Neural cell (in vitro differentiated cells): ENCODE measurements at regions not wholly inside any gene's neighbourhood (a gene's known extent, or its start where the extent isn't known, plus 50 kb on each side); places are given as distances from the start of the nearest gene placed in this dataset.
"Not testable (repeated sequence)": the region's sequence is repeated elsewhere in the genome, so short reads cannot be mapped to it uniquely, and the experiment has no call there.

Experiments
- H2AFZ ChIP-seq: fragments of 200-600, 300-800 bp; sonication (generic), shearing (Covaris generic); 2 replicates; pipeline ENCODE4 v1.6.0; 2014; ENCODE audit warnings: low read depth, mild to moderate bottlenecking, antibody characterized with exemption, low read length, moderate library complexity
- H3F3A ChIP-seq: fragments of 200-600 bp; shearing (Covaris generic); 2 replicates; pipeline ENCODE4 v1.6.1; 2016; ENCODE audit warnings: mild to moderate bottlenecking, moderate library complexity, mixed read lengths, antibody characterized with exemption, low read length; ENCODE audit not compliant: insufficient read depth, poor library complexity, severe bottlenecking
- H3K27ac ChIP-seq: fragments of 200-600, 300-800 bp; sonication (generic), shearing (Covaris generic); 2 replicates; pipeline ENCODE4 v1.5.1; 2014; ENCODE audit warnings: mild to moderate bottlenecking, low read length, moderate library complexity
- H3K27me3 ChIP-seq: fragments of 300-800, 200-600 bp; sonication (generic), shearing (Covaris generic); 2 replicates; pipeline ENCODE4 v1.6.0; 2014; ENCODE audit warnings: mild to moderate bottlenecking, low read depth, low read length, moderate library complexity; ENCODE audit not compliant: insufficient read depth
- H3K36me3 ChIP-seq: fragments of 300-800, 200-600 bp; sonication (generic), shearing (Covaris generic); 2 replicates; pipeline ENCODE4 v1.5.1; 2014; ENCODE audit warnings: mild to moderate bottlenecking, antibody characterized with exemption, low read length, moderate library complexity; ENCODE audit not compliant: insufficient read depth
- H3K4me2 ChIP-seq: fragments of 300-800, 200-600 bp; sonication (generic), shearing (Covaris generic); 2 replicates; pipeline ENCODE4 v1.6.0; 2014; ENCODE audit warnings: mild to moderate bottlenecking, low read length
- H3K4me3 ChIP-seq: fragments of 300-800, 200-600 bp; sonication (generic), shearing (Covaris generic); 2 replicates; pipeline ENCODE4 v1.5.1; 2014; ENCODE audit warnings: mild to moderate bottlenecking, low read length, moderate library complexity
- H3K79me2 ChIP-seq: fragments of 200-600 bp; shearing (Covaris generic); replicated peaks from 2 replicates; pipeline ENCODE4 v1.6.0; 2014; ENCODE audit warnings: mild to moderate bottlenecking, low read length, moderate library complexity; ENCODE audit not compliant: insufficient read depth
- H3K9ac ChIP-seq: fragments of 300-800, 200-600 bp; sonication (generic), shearing (Covaris generic); 2 replicates; pipeline ENCODE4 v1.6.1; 2016; ENCODE audit warnings: mild to moderate bottlenecking, low read length, mixed read lengths
- H3K9me2 ChIP-seq: fragments of 200-600 bp; shearing (Covaris generic); 2 replicates; pipeline ENCODE4 v1.6.1; 2016; ENCODE audit warnings: mild to moderate bottlenecking, low read length, mixed read lengths; ENCODE audit not compliant: insufficient read depth
- H3K9me3 ChIP-seq: fragments of 200-600, 300-800 bp; sonication (generic), shearing (Covaris generic); 2 replicates; pipeline ENCODE4 v1.6.1; 2016; ENCODE audit warnings: mild to moderate bottlenecking, mixed run types, low read length, moderate library complexity, mixed read lengths
- H4K20me1 ChIP-seq: fragments of 200-600 bp; shearing (Covaris generic); 2 replicates; pipeline ENCODE4 v1.6.1; 2016; ENCODE audit warnings: mild to moderate bottlenecking, mixed run types; ENCODE audit not compliant: insufficient read depth
- CTCF ChIP-seq: fragments of 450-650 bp; IDR thresholded peaks from 2 replicates; pipeline ENCODE4 v1.5.1; 2014; ENCODE audit warnings: antibody characterized with exemption, mild to moderate bottlenecking, moderate library complexity; ENCODE audit not compliant: poor library complexity, severe bottlenecking
- EP300 ChIP-seq: fragments of 450-650 bp; conservative IDR thresholded peaks from 2 replicates; pipeline ENCODE4 v1.6.1; 2014; ENCODE audit warnings: antibody characterized with exemption, mild to moderate bottlenecking, moderate library complexity; ENCODE audit not compliant: poor library complexity, severe bottlenecking
- EZH2 ChIP-seq: fragments of 200-600, 300-800 bp; shearing (Covaris generic), sonication (generic); IDR thresholded peaks from 2 replicates; pipeline ENCODE4 v1.6.1; 2014; ENCODE audit warnings: antibody characterized with exemption, low read length, borderline replicate concordance, mild to moderate bottlenecking; ENCODE audit not compliant: insufficient read depth, poor library complexity, severe bottlenecking
- MXI1 ChIP-seq: fragments of 450-650 bp; conservative IDR thresholded peaks from 2 replicates; pipeline ENCODE4 v1.6.1; 2014; ENCODE audit warnings: antibody characterized with exemption, mild to moderate bottlenecking; ENCODE audit not compliant: poor library complexity, severe bottlenecking
- POLR2AphosphoS5 ChIP-seq: IDR thresholded peaks from 2 replicates; pipeline ENCODE4 v1.6.1; 2012
- RAD21 ChIP-seq: fragments of 450-650 bp; conservative IDR thresholded peaks from 2 replicates; pipeline ENCODE4 v1.6.1; 2014; ENCODE audit warnings: antibody characterized with exemption, mild to moderate bottlenecking, moderate library complexity
- SMC3 ChIP-seq: fragments of 450-650 bp; conservative IDR thresholded peaks from 2 replicates; pipeline ENCODE4 v1.6.1; 2014; ENCODE audit warnings: antibody characterized with exemption, mild to moderate bottlenecking, moderate library complexity; ENCODE audit not compliant: poor library complexity
- TAF1 ChIP-seq: IDR thresholded peaks from 2 replicates; pipeline ENCODE4 v1.6.1; 2012; ENCODE audit warnings: low read depth
- TF ChIP-seq, protein P1 (sequence below): IDR thresholded peaks from 2 replicates; pipeline ENCODE4 v1.6.1; 2012; ENCODE audit warnings: borderline replicate concordance

GRCh38 chr11:15361316-15361715 lies 246.6 kb downstream of the INSC start:
- no peaks in the 10 kb centered on the region for H3K79me2 ChIP-seq
- no peak overlapping the region for H2AFZ ChIP-seq
- no peaks in the 10 kb centered on the region for H3K9me2 ChIP-seq
- no peak overlapping the region for H3K4me3 ChIP-seq
- H3K27me3 ChIP-seq, result no peaks in the 10 kb centered on the region
- H3K9me3 ChIP-seq, result no peaks in the 10 kb centered on the region
- H4K20me1 ChIP-seq, result no peaks in the 10 kb centered on the region
- no peaks in the 10 kb centered on the region for H3K36me3 ChIP-seq
- H3F3A ChIP-seq, result no peaks in the 10 kb centered on the region
- no peak overlapping the region for H3K4me2 ChIP-seq
- TF ChIP-seq MXI1, result no peak
- no peak for TF ChIP-seq EP300
- TF ChIP-seq RAD21, result no peak
- TF ChIP-seq EZH2, result no peak
- TF ChIP-seq TAF1, result no peak
- no peak for TF ChIP-seq CTCF
- TF ChIP-seq, protein P1, sequence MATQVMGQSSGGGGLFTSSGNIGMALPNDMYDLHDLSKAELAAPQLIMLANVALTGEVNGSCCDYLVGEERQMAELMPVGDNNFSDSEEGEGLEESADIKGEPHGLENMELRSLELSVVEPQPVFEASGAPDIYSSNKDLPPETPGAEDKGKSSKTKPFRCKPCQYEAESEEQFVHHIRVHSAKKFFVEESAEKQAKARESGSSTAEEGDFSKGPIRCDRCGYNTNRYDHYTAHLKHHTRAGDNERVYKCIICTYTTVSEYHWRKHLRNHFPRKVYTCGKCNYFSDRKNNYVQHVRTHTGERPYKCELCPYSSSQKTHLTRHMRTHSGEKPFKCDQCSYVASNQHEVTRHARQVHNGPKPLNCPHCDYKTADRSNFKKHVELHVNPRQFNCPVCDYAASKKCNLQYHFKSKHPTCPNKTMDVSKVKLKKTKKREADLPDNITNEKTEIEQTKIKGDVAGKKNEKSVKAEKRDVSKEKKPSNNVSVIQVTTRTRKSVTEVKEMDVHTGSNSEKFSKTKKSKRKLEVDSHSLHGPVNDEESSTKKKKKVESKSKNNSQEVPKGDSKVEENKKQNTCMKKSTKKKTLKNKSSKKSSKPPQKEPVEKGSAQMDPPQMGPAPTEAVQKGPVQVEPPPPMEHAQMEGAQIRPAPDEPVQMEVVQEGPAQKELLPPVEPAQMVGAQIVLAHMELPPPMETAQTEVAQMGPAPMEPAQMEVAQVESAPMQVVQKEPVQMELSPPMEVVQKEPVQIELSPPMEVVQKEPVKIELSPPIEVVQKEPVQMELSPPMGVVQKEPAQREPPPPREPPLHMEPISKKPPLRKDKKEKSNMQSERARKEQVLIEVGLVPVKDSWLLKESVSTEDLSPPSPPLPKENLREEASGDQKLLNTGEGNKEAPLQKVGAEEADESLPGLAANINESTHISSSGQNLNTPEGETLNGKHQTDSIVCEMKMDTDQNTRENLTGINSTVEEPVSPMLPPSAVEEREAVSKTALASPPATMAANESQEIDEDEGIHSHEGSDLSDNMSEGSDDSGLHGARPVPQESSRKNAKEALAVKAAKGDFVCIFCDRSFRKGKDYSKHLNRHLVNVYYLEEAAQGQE, result no peak
- no peak for TF ChIP-seq POLR2AphosphoS5
- no peak for TF ChIP-seq SMC3
- no peak overlapping the region for H3K9ac ChIP-seq
- no peak overlapping the region for H3K27ac ChIP-seq

- not testable (repeated sequence) for H3K27me3 ChIP-seq, H2AFZ ChIP-seq, H3K4me3 ChIP-seq
Observed at GRCh38 chr11:15365286-15365685, 250.6 kb downstream of the INSC start.

DNA sequence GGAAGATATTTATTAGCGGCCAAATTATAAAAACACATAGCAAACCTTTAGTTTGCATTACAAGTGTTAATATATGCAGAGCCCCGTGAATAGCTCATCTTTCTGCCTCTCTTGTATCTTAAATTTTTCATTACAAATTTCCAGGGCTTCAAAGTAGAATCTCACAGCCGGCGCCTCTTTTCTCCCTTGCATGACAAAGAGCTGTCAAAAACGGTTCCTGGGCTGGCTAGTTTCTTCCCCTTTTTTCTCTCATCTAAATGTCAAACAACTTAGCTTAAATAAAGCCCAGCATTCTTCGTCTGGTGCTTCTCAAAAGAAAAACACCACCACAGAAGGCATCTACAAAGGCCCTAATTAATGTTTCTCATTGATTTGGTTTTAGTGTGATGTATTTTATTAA lies 253.0 kb downstream of the INSC start:
- H3K9ac ChIP-seq, result no peak overlapping the region
- no peaks in the 10 kb centered on the region for H4K20me1 ChIP-seq
- H3K9me2 ChIP-seq, result no peaks in the 10 kb centered on the region
- H3K4me3 ChIP-seq, result no peak overlapping the region
- H3K79me2 ChIP-seq, result no peaks in the 10 kb centered on the region
- TF ChIP-seq, protein P1, result no peak
- TF ChIP-seq EZH2 (no peak), MXI1 (no peak), POLR2AphosphoS5 (no peak), CTCF (no peak), RAD21 (no peak), EP300 (no peak), SMC3 (no peak), TAF1 (no peak)
- no peaks in the 10 kb centered on the region for H3K9me3 ChIP-seq
- H3K27me3 ChIP-seq, result no peaks in the 10 kb centered on the region
- no peak overlapping the region for H3K27ac ChIP-seq
- H3K4me2 ChIP-seq, result no peak overlapping the region
- H3F3A ChIP-seq, result no peaks in the 10 kb centered on the region
- H2AFZ ChIP-seq, result no peak overlapping the region
- H3K36me3 ChIP-seq, result no peaks in the 10 kb centered on the region

More at GRCh38 chr11:15365286-15365685, 250.6 kb downstream of the INSC start:
- H3K36me3 ChIP-seq, H3F3A ChIP-seq, H3K4me2 ChIP-seq, H4K20me1 ChIP-seq, H3K9me2 ChIP-seq, H3K27ac ChIP-seq, H3K9me3 ChIP-seq, H3K79me2 ChIP-seq, H3K9ac ChIP-seq: not testable (repeated sequence)
